ENCODE measurements at regions not wholly inside any gene's neighbourhood (a gene's known extent, or its start where the extent isn't known, plus 50 kb on each side); places are given as distances from the start of the nearest gene placed in this dataset.

- no peak for DNase-seq (ENCODE audit: low read depth)
- H3K4me3 ChIP-seq (ENCODE audit: low read length) = no peak overlapping the region
- TF ChIP-seq CTCF (IDR thresholded peaks at IDR 0.05; ENCODE audit: insufficient read depth, low read depth, low read length, missing control alignments) = no peak
Measured at GRCh38 chr11:70501051-70501901, 102.9 kb downstream of the CTTN start.

DNA sequence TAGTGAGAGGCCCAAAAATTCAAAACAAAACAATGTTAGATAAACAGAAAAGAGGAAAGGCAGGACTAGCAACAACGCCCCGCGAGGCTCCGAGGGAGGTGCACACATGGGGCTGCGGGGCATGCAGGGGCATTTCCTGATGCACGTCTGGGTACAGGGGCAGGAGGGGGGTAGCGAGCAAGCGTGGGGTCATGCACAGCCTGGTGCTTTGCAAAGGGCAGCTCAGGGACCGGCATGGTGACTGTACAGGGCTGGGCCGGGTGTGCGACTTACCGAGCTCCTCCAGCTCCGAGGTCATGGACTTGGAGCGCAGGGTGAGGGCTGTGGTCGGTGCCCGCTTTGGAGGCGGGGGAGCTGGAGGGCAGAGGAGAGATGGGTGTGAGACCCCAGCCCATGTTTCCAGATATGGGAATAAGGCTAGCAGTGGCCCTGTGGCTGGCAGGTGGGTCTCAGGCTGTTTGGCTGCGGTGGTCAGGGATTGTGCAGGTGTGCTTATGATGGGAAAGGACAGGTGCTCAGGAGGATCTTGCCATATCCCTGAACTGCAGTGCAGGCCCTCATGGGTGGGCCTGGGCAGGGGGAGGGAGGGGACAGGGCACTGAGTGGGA lies 103.7 kb downstream of the CTTN start:
- no peak for DNase-seq (ENCODE audit: low read depth)
- H3K4me3 ChIP-seq (ENCODE audit: low read length) = no peak overlapping the region
- TF ChIP-seq CTCF (IDR thresholded peaks at IDR 0.05; ENCODE audit: insufficient read depth, low read depth, low read length, missing control alignments) = no peak

- H3K4me3 ChIP-seq (ENCODE audit: low read length) = no peak overlapping the region
- DNase-seq (ENCODE audit: low read depth) = no peak
- TF ChIP-seq CTCF (IDR thresholded peaks at IDR 0.05; ENCODE audit: insufficient read depth, low read depth, low read length, missing control alignments) = no peak
Measured at GRCh38 chr11:70502677-70503467, 104.5 kb downstream of the CTTN start.

- no peak overlapping the region for H3K4me3 ChIP-seq (ENCODE audit: low read length)
- no peak for TF ChIP-seq CTCF (IDR thresholded peaks at IDR 0.05; ENCODE audit: insufficient read depth, low read depth, low read length, missing control alignments)
- DNase-seq (ENCODE audit: low read depth) = no peak
Measured at GRCh38 chr11:70503468-70504221, 105.3 kb downstream of the CTTN start.

- TF ChIP-seq CTCF (IDR thresholded peaks at IDR 0.05; ENCODE audit: insufficient read depth, low read depth, low read length, missing control alignments) = no peak
- H3K4me3 ChIP-seq (ENCODE audit: low read length) = no peak overlapping the region
- DNase-seq (ENCODE audit: low read depth) = no peak
Measured at GRCh38 chr11:70504246-70505020, 106.1 kb downstream of the CTTN start.

GRCh38 chr11:70505331-70505731 lies 107.0 kb downstream of the CTTN start:
- no peak for TF ChIP-seq CTCF (IDR thresholded peaks at IDR 0.05; ENCODE audit: insufficient read depth, low read depth, low read length, missing control alignments)
- no peak overlapping the region for H3K4me3 ChIP-seq (ENCODE audit: low read length)
- no peak for DNase-seq (ENCODE audit: low read depth)

All from epithelial cell of esophagus (primary cell).